ENCODE measurements at regions not wholly inside any gene's neighbourhood (a gene's known extent, or its start where the extent isn't known, plus 50 kb on each side); places are given as distances from the start of the nearest gene placed in this dataset.

- no peaks in the 10 kb centered on the region for H3K36me3 ChIP-seq (ENCODE audit: control insufficient read depth in 2 of 2, extremely low read depth in 1 of 2, insufficient read depth in 2 of 2, low read length in 2 of 2)
- no peaks in the 10 kb centered on the region for H3K79me2 ChIP-seq (ENCODE audit: control insufficient read depth, insufficient read depth, low read length)
- H3K27me3 ChIP-seq (ENCODE audit: control insufficient read depth in 2 of 2, insufficient read depth in 2 of 2, low read length in 2 of 2) = no peaks in the 10 kb centered on the region
- H3K4me2 ChIP-seq (ENCODE audit: insufficient read depth, low read length) = no peak overlapping the region
- intact Hi-C loops (cut with micrococcal nuclease) (no loop called here), dilution Hi-C loops (cut with MboI; ENCODE audit: extremely low pct_ligation_motif_present, low sequenced_read_pairs) (no loop called here)
- no peaks in the 10 kb centered on the region for H4K20me1 ChIP-seq (replicated peaks; ENCODE audit: control insufficient read depth, extremely low read depth, insufficient read depth, low read length)
- ChIA-PET POLR2A (no interaction called here), CTCF (no interaction called here)
- H3K9me3 ChIP-seq (replicated peaks; ENCODE audit: control insufficient read depth, insufficient read depth, low read length) = no peaks in the 10 kb centered on the region
- H3K9ac ChIP-seq (replicated peaks; ENCODE audit: extremely low read depth, insufficient read depth, low read length) = no peak overlapping the region
- no peaks in the 10 kb centered on the region for H3K4me1 ChIP-seq (ENCODE audit: control insufficient read depth, extremely low read depth, insufficient read depth, low read length)
- TF ChIP-seq, protein P1, sequence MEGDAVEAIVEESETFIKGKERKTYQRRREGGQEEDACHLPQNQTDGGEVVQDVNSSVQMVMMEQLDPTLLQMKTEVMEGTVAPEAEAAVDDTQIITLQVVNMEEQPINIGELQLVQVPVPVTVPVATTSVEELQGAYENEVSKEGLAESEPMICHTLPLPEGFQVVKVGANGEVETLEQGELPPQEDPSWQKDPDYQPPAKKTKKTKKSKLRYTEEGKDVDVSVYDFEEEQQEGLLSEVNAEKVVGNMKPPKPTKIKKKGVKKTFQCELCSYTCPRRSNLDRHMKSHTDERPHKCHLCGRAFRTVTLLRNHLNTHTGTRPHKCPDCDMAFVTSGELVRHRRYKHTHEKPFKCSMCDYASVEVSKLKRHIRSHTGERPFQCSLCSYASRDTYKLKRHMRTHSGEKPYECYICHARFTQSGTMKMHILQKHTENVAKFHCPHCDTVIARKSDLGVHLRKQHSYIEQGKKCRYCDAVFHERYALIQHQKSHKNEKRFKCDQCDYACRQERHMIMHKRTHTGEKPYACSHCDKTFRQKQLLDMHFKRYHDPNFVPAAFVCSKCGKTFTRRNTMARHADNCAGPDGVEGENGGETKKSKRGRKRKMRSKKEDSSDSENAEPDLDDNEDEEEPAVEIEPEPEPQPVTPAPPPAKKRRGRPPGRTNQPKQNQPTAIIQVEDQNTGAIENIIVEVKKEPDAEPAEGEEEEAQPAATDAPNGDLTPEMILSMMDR (IDR thresholded peaks at IDR 0.05; ENCODE audit: extremely low read depth in 1 of 2, insufficient read depth in 1 of 2, low read depth in 1 of 2, low read length in 2 of 2) = no peak
- no peak for TF ChIP-seq MYC (IDR thresholded peaks at IDR 0.05; ENCODE audit: low read depth, low read length)
- TF ChIP-seq GATA2 (IDR thresholded peaks at IDR 0.05; ENCODE audit: insufficient read depth, insufficient read length, low read depth, low read length) = no peak
- TF ChIP-seq, protein P2, sequence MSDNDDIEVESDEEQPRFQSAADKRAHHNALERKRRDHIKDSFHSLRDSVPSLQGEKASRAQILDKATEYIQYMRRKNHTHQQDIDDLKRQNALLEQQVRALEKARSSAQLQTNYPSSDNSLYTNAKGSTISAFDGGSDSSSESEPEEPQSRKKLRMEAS (IDR thresholded peaks at IDR 0.05; ENCODE audit: insufficient read depth, insufficient read length) = no peak
- TF ChIP-seq POLR2AphosphoS5 (IDR thresholded peaks at IDR 0.05; ENCODE audit: insufficient read depth, low read depth, low read length) = no peak
- TF ChIP-seq FOS (IDR thresholded peaks at IDR 0.05; ENCODE audit: borderline replicate concordance, insufficient read depth, low read length) = no peak
- TF ChIP-seq POLR2A (IDR thresholded peaks at IDR 0.05; ENCODE audit: low read depth, low read length) = no peak
- TF ChIP-seq JUN (IDR thresholded peaks at IDR 0.05; ENCODE audit: borderline replicate concordance, insufficient read depth, insufficient read length, low read depth) = no peak
- TF ChIP-seq EZH2 (IDR thresholded peaks at IDR 0.05; ENCODE audit: borderline replicate concordance, low read depth, low read length, severe bottlenecking) = no peak
- BruUV-seq (replicated peaks) = no TSS peak
- no peak overlapping the region for H3K27ac ChIP-seq (ENCODE audit: insufficient read depth, low read depth, low read length)
- DNase-seq (ENCODE audit: low read depth, low spot score) (no peak), FAIRE-seq (no peak)
- H3K4me3 ChIP-seq (replicated peaks in 1 of 3; ENCODE audit: insufficient read depth in 1 of 3, low read depth in 1 of 3, low read length in 3 of 3) = no peak overlapping the region
- H2AFZ ChIP-seq (ENCODE audit: low read depth, low read length) = no peak overlapping the region
- no peaks in the 10 kb centered on the region for H3K9me1 ChIP-seq (replicated peaks; ENCODE audit: control insufficient read depth, extremely low read depth, insufficient read depth, low read length)
These were observed 210.2 kb upstream of the MKI67 start for GRCh38 chr10:128336401-128336800.
